AG04450 (cell line): ENCODE measurements at regions not wholly inside any gene's neighbourhood (a gene's known extent, or its start where the extent isn't known, plus 50 kb on each side); places are given as distances from the start of the nearest gene placed in this dataset.
A peak's percentile ranks its signal among the peaks of the same experiment; 100 is the strongest.

Experiments used
- CTCF ChIA-PET: fragments of 300-600, 350-600 bp; formaldehyde crosslinking; extraction: SDS; loops from one replicate; lab custom pipeline; 2022; ENCODE audit warnings: antibody characterized with exemption, inconsistent platforms; lab: Charles Lee
- POLR2A ChIA-PET: fragments of 350-600 bp; formaldehyde crosslinking; extraction: SDS; loops from one replicate; lab custom pipeline; 2021; ENCODE audit warnings: antibody characterized with exemption, inconsistent platforms; lab: Yijun Ruan, JAX
- DNase-seq: peaks from one replicate; pipeline ENCODE4 v3.0.0-alpha.2; 2011; ENCODE audit warnings: low read depth, low spot score
- H3K27ac ChIP-seq: one replicate; pipeline ENCODE4 v1.5.1; 2012; ENCODE audit warnings: low read depth, low read length, control low read depth
- H3K27me3 ChIP-seq: one replicate; pipeline ENCODE4 v1.6.0; 2012; ENCODE audit warnings: low read length; ENCODE audit not compliant: control insufficient read depth, insufficient read depth
- H3K4me3 ChIP-seq: 2 replicates; pipeline ENCODE4 v1.5.1; 2011; ENCODE audit warnings: mild to moderate bottlenecking, low read depth, low read length, control low read depth
- H3K9me3 ChIP-seq: 2 replicates; pipeline ENCODE4 v1.5.1; 2012; ENCODE audit warnings: low read length; ENCODE audit not compliant: control insufficient read depth, insufficient read depth
- TF ChIP-seq, protein P1 (sequence below): IDR thresholded peaks from 2 replicates; pipeline ENCODE4 v1.5.1; 2011; ENCODE audit warnings: low read depth, low read length, control low read depth, inconsistent platforms

DNA sequence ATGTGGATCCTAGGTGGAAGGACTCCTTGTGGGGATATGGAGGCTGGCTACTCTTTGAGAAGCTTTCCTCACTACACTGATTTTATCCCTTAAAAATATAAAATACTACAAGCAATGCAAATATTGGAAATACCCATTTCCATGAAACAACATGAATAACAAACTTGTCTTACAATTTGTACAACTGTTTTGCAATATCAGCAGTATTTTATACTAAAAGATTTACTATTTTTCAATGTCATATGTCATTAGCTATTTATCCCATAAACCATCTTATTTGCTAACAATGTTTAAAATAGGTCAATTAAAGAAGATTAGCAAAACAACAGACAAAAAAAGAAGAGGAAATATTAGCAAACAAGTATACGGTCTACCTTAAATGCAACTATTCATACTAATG, 1674.1 kb downstream of the PCDH7 start:
- TF ChIP-seq, protein P1, sequence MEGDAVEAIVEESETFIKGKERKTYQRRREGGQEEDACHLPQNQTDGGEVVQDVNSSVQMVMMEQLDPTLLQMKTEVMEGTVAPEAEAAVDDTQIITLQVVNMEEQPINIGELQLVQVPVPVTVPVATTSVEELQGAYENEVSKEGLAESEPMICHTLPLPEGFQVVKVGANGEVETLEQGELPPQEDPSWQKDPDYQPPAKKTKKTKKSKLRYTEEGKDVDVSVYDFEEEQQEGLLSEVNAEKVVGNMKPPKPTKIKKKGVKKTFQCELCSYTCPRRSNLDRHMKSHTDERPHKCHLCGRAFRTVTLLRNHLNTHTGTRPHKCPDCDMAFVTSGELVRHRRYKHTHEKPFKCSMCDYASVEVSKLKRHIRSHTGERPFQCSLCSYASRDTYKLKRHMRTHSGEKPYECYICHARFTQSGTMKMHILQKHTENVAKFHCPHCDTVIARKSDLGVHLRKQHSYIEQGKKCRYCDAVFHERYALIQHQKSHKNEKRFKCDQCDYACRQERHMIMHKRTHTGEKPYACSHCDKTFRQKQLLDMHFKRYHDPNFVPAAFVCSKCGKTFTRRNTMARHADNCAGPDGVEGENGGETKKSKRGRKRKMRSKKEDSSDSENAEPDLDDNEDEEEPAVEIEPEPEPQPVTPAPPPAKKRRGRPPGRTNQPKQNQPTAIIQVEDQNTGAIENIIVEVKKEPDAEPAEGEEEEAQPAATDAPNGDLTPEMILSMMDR, result no peak
- ChIA-PET CTCF (no interaction called here), POLR2A (no interaction called here)
- DNase-seq, result no peak
- Histone ChIP-seq H3K9me3 (no peaks in the 10 kb centered on the region), H3K27me3 (no peaks in the 10 kb centered on the region), H3K27ac (no peak overlapping the region), H3K4me3 (no peak overlapping the region)

DNA sequence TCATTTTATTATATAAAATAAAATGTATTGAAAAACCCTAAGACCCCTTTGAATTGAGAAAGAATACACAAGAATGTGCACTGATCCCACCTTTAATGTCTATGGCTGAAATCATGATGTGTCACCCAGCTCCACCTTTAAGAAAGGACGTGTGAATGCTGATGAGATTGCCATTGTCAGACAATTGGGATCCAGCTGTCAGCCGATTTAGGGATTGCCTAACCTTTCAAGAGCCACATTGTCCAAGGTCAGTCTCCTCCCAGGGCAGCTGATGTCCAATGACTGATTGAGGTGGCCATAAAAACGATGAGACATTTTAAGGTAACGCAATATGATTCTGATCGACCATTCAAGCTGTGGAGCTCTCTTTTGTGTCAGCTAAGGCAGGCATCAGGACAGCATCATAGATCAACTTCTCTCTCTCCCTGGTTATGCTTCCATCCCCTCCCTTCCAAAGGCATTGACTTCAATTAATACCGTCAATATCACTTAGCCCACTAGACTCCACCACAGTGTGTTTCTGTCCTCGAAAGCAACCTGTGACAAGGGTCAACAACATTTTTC, 1676.4 kb downstream of the PCDH7 start:
- CTCF ChIA-PET, result no interaction called here
- TF ChIP-seq, protein P1, result no peak
- no peak overlapping the region for H3K4me3 ChIP-seq
- POLR2A ChIA-PET, result no interaction called here
- H3K9me3 ChIP-seq, result no peaks in the 10 kb centered on the region
- no peaks in the 10 kb centered on the region for H3K27me3 ChIP-seq
- no peak overlapping the region for H3K27ac ChIP-seq
- DNase-seq, result no peak

DNA sequence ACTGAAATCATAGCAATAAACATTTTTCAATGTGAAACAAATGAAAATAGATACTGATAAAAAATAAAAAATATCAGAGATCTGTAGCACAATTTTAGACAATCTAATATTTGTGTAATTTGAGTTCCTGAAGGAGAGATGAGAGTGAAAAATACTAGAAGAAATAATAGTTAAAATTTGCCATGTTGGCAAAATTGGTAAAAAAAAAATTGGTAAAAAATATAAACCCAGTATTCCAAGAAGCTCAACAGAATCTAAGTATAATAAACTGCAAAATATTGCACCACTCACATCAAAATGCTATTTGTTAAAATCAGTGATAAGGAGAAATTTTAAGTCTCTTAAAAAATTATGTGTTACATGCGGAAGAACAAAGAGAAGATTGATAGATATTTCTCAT, 1680.7 kb downstream of the PCDH7 start:
- POLR2A ChIA-PET, result no interaction called here
- CTCF ChIA-PET, result no interaction called here
- TF ChIP-seq, protein P1, result no peak
- DNase-seq, result no peak
- H3K4me3 ChIP-seq, result no peak overlapping the region
- H3K27ac ChIP-seq, result no peak overlapping the region
- no peaks in the 10 kb centered on the region for H3K27me3 ChIP-seq
- H3K9me3 ChIP-seq, result no peaks in the 10 kb centered on the region

DNA sequence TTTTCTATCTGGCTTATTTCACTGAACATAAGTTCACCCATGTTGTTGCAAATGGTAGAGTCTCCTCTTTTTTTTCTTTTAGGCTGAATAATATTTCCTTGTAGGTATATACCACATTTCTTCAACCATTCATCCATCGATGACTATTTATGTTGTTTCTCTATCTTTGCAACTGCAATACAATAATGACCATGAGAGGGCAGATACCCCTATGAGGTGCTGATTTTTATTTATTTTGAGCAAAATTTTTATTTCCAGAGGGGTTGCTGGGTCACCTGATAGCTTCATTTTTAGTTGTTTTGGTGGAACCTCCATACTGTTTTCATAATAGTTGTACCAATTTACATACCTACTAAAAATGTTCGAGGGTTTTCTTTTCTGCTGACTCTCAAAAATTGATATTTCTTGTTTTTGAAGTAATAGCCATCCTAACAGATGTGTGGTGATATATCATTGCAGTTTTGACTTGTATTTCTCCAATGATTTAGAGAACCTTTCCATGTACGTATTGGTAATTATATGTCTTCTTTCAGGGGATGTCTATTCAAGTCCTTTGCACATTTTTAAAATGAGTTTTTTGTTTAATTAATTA, 1697.0 kb downstream of the PCDH7 start:
- H3K27me3 ChIP-seq, result no peaks in the 10 kb centered on the region
- POLR2A ChIA-PET, result no interaction called here
- DNase-seq, result no peak
- TF ChIP-seq, protein P1, result peak; percentile 14; the same call in 1 of the 2 replicates
- H3K9me3 ChIP-seq, result no peaks in the 10 kb centered on the region
- CTCF ChIA-PET, result no interaction called here
- H3K4me3 ChIP-seq, result no peak overlapping the region
- no peak overlapping the region for H3K27ac ChIP-seq

DNA sequence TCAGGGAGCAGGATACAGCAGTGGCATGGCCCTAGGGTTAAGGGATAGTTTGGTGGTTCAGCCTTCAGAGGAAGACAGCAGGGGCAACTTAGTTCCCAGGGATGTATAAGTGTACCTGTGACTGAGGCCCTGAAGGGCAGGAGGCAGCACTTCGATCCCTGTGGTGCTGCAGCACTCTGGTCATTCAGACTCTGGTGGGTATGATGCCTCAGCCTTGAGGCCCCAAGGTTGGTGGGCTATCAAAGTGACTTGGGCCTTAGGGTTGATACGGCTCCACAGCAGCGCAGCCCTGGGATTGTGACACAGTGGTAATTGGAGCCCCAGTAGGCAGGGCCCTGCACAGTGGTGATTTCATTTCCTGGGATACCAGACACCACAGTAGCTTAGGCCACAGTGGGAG, 1703.1 kb downstream of the PCDH7 start:
- CTCF ChIA-PET, result no interaction called here
- Histone ChIP-seq H3K27ac (no peak overlapping the region), H3K27me3 (no peaks in the 10 kb centered on the region), H3K9me3 (peaks cover 5% of the 10 kb centered on the region; the same call in 1 of the 2 replicates), H3K4me3 (no peak overlapping the region)
- POLR2A ChIA-PET, result no interaction called here
- TF ChIP-seq, protein P1, result no peak
- no peak for DNase-seq
